Neural progenitor cell (in vitro differentiated cells): ENCODE measurements at regions not wholly inside any gene's neighbourhood (a gene's known extent, or its start where the extent isn't known, plus 50 kb on each side); places are given as distances from the start of the nearest gene placed in this dataset.

Experiments
- DNase-seq: peaks from one replicate; pipeline ENCODE4 v3.0.0-alpha.2; 2016; ENCODE audit warnings: low spot score
- H2AFZ ChIP-seq: fragments of 200-600 bp; sonication (generic); replicated peaks from 2 replicates; pipeline ENCODE4 v1.6.1; 2016; ENCODE audit warnings: antibody characterized with exemption
- H3F3A ChIP-seq: fragments of 200-600 bp; sonication (generic); 2 replicates; pipeline ENCODE4 v1.6.1; 2016; ENCODE audit warnings: antibody characterized with exemption, low read depth
- H3K27ac ChIP-seq: fragments of 200-600 bp; sonication (generic); 2 replicates; pipeline ENCODE4 v1.5.1; 2016; ENCODE audit warnings: mild to moderate bottlenecking
- H3K27me3 ChIP-seq: fragments of 200-600 bp; sonication (generic); 2 replicates; pipeline ENCODE4 v1.6.1; 2016; ENCODE audit warnings: mild to moderate bottlenecking, moderate library complexity
- H3K36me3 ChIP-seq: fragments of 200-600 bp; sonication (generic); 2 replicates; pipeline ENCODE4 v1.5.1; 2016
- H3K4me1 ChIP-seq: fragments of 200-600 bp; sonication (generic); 2 replicates; pipeline ENCODE4 v1.6.1; 2016; ENCODE audit warnings: mixed run types
- H3K4me2 ChIP-seq: fragments of 200-600 bp; sonication (generic); 2 replicates; pipeline ENCODE4 v1.6.1; 2016
- H3K4me3 ChIP-seq: fragments of 200-600 bp; sonication (generic); 2 replicates; pipeline ENCODE4 v1.5.1; 2016
- H3K79me2 ChIP-seq: fragments of 200-600 bp; sonication (generic); 2 replicates; pipeline ENCODE4 v1.6.1; 2016; ENCODE audit warnings: low read depth
- H3K9ac ChIP-seq: fragments of 200-600 bp; sonication (generic); 2 replicates; pipeline ENCODE4 v1.6.1; 2016
- H3K9me3 ChIP-seq: fragments of 200-600 bp; sonication (generic); 2 replicates; pipeline ENCODE4 v1.5.1; 2016; ENCODE audit warnings: low read depth
- H4K20me1 ChIP-seq: fragments of 200-600 bp; sonication (generic); 2 replicates; pipeline ENCODE4 v1.6.1; 2016; ENCODE audit warnings: low read depth
- H3K27ac Mint-ChIP-seq: 3 replicates; pipeline ENCODE4 v1.8.0; 2021; ENCODE audit warnings: mixed read lengths
- H3K27me3 Mint-ChIP-seq: 2 replicates; pipeline ENCODE4 v1.8.0; 2022; ENCODE audit warnings: low read depth, mild to moderate bottlenecking, inconsistent platforms, moderate library complexity, mixed read lengths; ENCODE audit not compliant: insufficient read depth
- H3K36me3 Mint-ChIP-seq: 3 replicates; pipeline ENCODE4 v1.8.0; 2021; ENCODE audit warnings: mixed read lengths
- H3K4me1 Mint-ChIP-seq: 3 replicates; pipeline ENCODE4 v1.8.0; 2021; ENCODE audit warnings: mixed read lengths
- H3K4me3 Mint-ChIP-seq: 3 replicates; pipeline ENCODE4 v1.8.0; 2021; ENCODE audit warnings: mild to moderate bottlenecking, moderate library complexity, mixed read lengths
- H3K9me3 Mint-ChIP-seq: 3 replicates; pipeline ENCODE4 v1.8.0; 2020; ENCODE audit warnings: mixed read lengths
- CTCF ChIP-seq: fragments of 200-600 bp; sonication (generic); IDR thresholded peaks from 2 replicates; pipeline ENCODE4 v1.5.1; 2017; ENCODE audit warnings: antibody characterized with exemption, mild to moderate bottlenecking
- EZH2 ChIP-seq: fragments of 200-600 bp; sonication (generic); IDR thresholded peaks from 2 replicates; pipeline ENCODE4 v1.6.1; 2017; ENCODE audit warnings: antibody characterized with exemption, mild to moderate bottlenecking, moderate library complexity
- EZH2phosphoT487 ChIP-seq: fragments of 200-600 bp; sonication (generic); IDR thresholded peaks from 2 replicates; pipeline ENCODE4 v1.6.1; 2017; ENCODE audit warnings: antibody characterized with exemption

- H3K4me3 ChIP-seq, result no peak overlapping the region
- no peaks in the 10 kb centered on the region for H3F3A ChIP-seq
- H3K27ac ChIP-seq, result no peak overlapping the region
- H3K27me3 ChIP-seq, result no peaks in the 10 kb centered on the region
- no peaks in the 10 kb centered on the region for H3K79me2 ChIP-seq
- no peak overlapping the region for H3K4me2 ChIP-seq
- Mint-ChIP-seq H3K9me3 (no peaks in the 10 kb centered on the region), H3K4me1 (peaks cover 20% of the 10 kb centered on the region), H3K27me3 (peaks cover 7% of the 10 kb centered on the region), H3K27ac (no peak overlapping the region), H3K4me3 (no peak overlapping the region), H3K36me3 (no peaks in the 10 kb centered on the region)
- TF ChIP-seq CTCF (peak; percentile 95), EZH2 (no peak), EZH2phosphoT487 (no peak)
- H4K20me1 ChIP-seq, result no peaks in the 10 kb centered on the region
- H3K9ac ChIP-seq, result no peak overlapping the region
- no peaks in the 10 kb centered on the region for H3K36me3 ChIP-seq
- peak overlapping the region; percentile 74 for H2AFZ ChIP-seq
- no peaks in the 10 kb centered on the region for H3K9me3 ChIP-seq
- H3K4me1 ChIP-seq, result peaks cover 11% of the 10 kb centered on the region
- peak; percentile 92 for DNase-seq
These were observed 117.8 kb upstream of the SPACA1 start for GRCh38 chr6:87929843-87930288.

GRCh38 chr6:87926687-87927086 lies 121.0 kb upstream of the SPACA1 start:
- no peaks in the 10 kb centered on the region for H3K27me3 ChIP-seq
- TF ChIP-seq EZH2phosphoT487 (no peak), CTCF (no peak), EZH2 (no peak)
- no peak overlapping the region for H3K9ac ChIP-seq
- H3K4me3 ChIP-seq, result no peak overlapping the region
- H3K36me3 Mint-ChIP-seq, result no peaks in the 10 kb centered on the region
- H3K79me2 ChIP-seq, result no peaks in the 10 kb centered on the region
- no peaks in the 10 kb centered on the region for H3K9me3 ChIP-seq
- H3K4me1 ChIP-seq, result peaks cover 4% of the 10 kb centered on the region
- no peaks in the 10 kb centered on the region for H4K20me1 ChIP-seq
- H3K4me1 Mint-ChIP-seq, result peaks cover 11% of the 10 kb centered on the region
- no peak for DNase-seq
- H3K9me3 Mint-ChIP-seq, result no peaks in the 10 kb centered on the region
- H3F3A ChIP-seq, result no peaks in the 10 kb centered on the region
- no peak overlapping the region for H3K27ac Mint-ChIP-seq
- H3K27me3 Mint-ChIP-seq, result peaks cover 9% of the 10 kb centered on the region
- no peak overlapping the region for H3K4me3 Mint-ChIP-seq
- no peaks in the 10 kb centered on the region for H3K36me3 ChIP-seq
- no peak overlapping the region for H3K27ac ChIP-seq
- H2AFZ ChIP-seq, result no peak overlapping the region
- H3K4me2 ChIP-seq, result no peak overlapping the region

GRCh38 chr6:87926072-87926471 lies 121.6 kb upstream of the SPACA1 start:
- H3K9me3 Mint-ChIP-seq, result no peaks in the 10 kb centered on the region
- Histone ChIP-seq H3K9me3 (no peaks in the 10 kb centered on the region), H3K9ac (no peak overlapping the region), H3F3A (no peaks in the 10 kb centered on the region), H3K4me3 (no peak overlapping the region), H3K4me2 (no peak overlapping the region), H3K27me3 (no peaks in the 10 kb centered on the region), H3K36me3 (no peaks in the 10 kb centered on the region), H3K27ac (no peak overlapping the region), H3K4me1 (peaks cover 4% of the 10 kb centered on the region), H4K20me1 (no peaks in the 10 kb centered on the region), H2AFZ (no peak overlapping the region), H3K79me2 (no peaks in the 10 kb centered on the region)
- H3K27me3 Mint-ChIP-seq, result peaks cover 9% of the 10 kb centered on the region
- H3K4me3 Mint-ChIP-seq, result no peak overlapping the region
- no peaks in the 10 kb centered on the region for H3K36me3 Mint-ChIP-seq
- no peak for DNase-seq
- H3K4me1 Mint-ChIP-seq, result peaks cover 11% of the 10 kb centered on the region
- no peak overlapping the region for H3K27ac Mint-ChIP-seq
- no peak for TF ChIP-seq EZH2
- no peak for TF ChIP-seq CTCF
- no peak for TF ChIP-seq EZH2phosphoT487
